Testis (tissue), 2 donors: ENCODE measurements at regions not wholly inside any gene's neighbourhood (a gene's known extent, or its start where the extent isn't known, plus 50 kb on each side); places are given as distances from the start of the nearest gene placed in this dataset.
"Not testable (repeated sequence)": the region's sequence is repeated elsewhere in the genome, so short reads cannot be mapped to it uniquely, and the experiment has no call there.

Experiments used
- DNase-seq: peaks from one replicate; pipeline ENCODE4 v3.0.0-alpha.2; 2019
- H3K27ac ChIP-seq, 2 donors: fragments of 200-600 bp; sonication (generic); one replicate each; pipeline ENCODE4 v1.5.1; 2019
- H3K27me3 ChIP-seq: fragments of 200-600 bp; sonication (generic); one replicate; pipeline ENCODE4 v1.5.1; 2019
- H3K36me3 ChIP-seq: fragments of 200-600 bp; sonication (generic); one replicate; pipeline ENCODE4 v1.5.1; 2017; ENCODE audit warnings: low read depth; ENCODE audit errors: missing control alignments
- H3K4me1 ChIP-seq: fragments of 200-600 bp; sonication (generic); one replicate; pipeline ENCODE4 v1.5.1; 2019
- H3K4me3 ChIP-seq, 2 donors: fragments of 200-600 bp; sonication (generic); one replicate each; pipeline ENCODE4 v1.5.1; 2017 to 2019
- H3K9me3 ChIP-seq: fragments of 200-600 bp; sonication (generic); one replicate; pipeline ENCODE4 v1.5.1; 2017
- POLR2A ChIP-seq: fragments of 450-650 bp; IDR thresholded peaks from one replicate; pipeline ENCODE4 v1.6.1; 2017; ENCODE audit warnings: antibody characterized with exemption, mild to moderate bottlenecking, moderate library complexity
- WGBS, 2 donors: methylation state at CpG; one replicate each; pipeline ENCODE4 v1.1.5; 2018; 5-methylcytosine and 5-hydroxymethylcytosine counted together
- intact Hi-C: fragments of 100-400 bp; cut with DNase I; formaldehyde crosslinking; loops from one replicate; pipeline ENCODE4 v1.15.1; 2023; ENCODE audit warnings: low total_unique reads
- TF ChIP-seq, protein P1 (sequence below), 3 experiments: fragments of 450-650 bp in 2 of 3; fragments of 200-600 bp in 1 of 3; sonication (generic) in 1 of 3; IDR thresholded peaks; one replicate each; pipeline ENCODE4 v1.5.1; 2016 to 2019; ENCODE audit warnings: antibody characterized with exemption in 3 of 3, mild to moderate bottlenecking in 2 of 3, moderate library complexity in 1 of 3

DNA sequence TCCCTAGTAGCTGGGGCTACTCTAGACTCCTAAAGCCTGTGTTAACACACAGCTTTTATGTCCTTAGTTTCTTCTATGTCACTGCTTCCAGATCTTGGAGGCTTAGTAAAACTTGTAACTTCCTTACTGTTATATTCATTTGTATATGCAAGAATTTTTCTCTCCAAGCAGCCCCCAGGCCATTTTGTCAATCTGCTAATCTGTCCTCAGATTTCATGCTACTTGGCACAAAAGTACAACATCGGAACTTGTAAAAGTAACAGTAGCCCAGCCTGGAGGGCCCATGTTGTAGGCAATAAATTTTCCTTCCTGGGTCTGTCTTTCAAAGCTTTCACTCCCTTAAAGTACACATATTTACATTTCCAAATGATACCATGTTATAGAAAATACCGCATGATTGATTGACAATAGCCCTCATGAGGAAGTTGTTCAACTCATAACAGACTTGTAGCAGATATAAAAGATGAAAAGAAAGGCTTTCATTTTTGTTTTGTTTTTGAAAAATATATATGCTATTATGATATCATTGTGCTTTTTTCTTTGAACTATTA is 324.2 kb downstream of the NEK10 start:
- no peaks in the 10 kb centered on the region for H3K36me3 ChIP-seq
- WGBS, 2 donors: 82 to 85% methylated on average over 2 of the region's 2 CpGs
- H3K9me3 ChIP-seq: no peaks in the 10 kb centered on the region
- no peak overlapping the region for H3K27ac ChIP-seq
- DNase-seq: no peak
- no peak overlapping the region for H3K4me3 ChIP-seq
- no peaks in the 10 kb centered on the region for H3K27me3 ChIP-seq
- no peak for TF ChIP-seq POLR2A
- TF ChIP-seq, protein P1, sequence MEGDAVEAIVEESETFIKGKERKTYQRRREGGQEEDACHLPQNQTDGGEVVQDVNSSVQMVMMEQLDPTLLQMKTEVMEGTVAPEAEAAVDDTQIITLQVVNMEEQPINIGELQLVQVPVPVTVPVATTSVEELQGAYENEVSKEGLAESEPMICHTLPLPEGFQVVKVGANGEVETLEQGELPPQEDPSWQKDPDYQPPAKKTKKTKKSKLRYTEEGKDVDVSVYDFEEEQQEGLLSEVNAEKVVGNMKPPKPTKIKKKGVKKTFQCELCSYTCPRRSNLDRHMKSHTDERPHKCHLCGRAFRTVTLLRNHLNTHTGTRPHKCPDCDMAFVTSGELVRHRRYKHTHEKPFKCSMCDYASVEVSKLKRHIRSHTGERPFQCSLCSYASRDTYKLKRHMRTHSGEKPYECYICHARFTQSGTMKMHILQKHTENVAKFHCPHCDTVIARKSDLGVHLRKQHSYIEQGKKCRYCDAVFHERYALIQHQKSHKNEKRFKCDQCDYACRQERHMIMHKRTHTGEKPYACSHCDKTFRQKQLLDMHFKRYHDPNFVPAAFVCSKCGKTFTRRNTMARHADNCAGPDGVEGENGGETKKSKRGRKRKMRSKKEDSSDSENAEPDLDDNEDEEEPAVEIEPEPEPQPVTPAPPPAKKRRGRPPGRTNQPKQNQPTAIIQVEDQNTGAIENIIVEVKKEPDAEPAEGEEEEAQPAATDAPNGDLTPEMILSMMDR (IDR thresholded peaks at IDR 0.05): no peak
- H3K4me1 ChIP-seq: no peaks in the 10 kb centered on the region
- intact Hi-C loops: no loop called here

DNA sequence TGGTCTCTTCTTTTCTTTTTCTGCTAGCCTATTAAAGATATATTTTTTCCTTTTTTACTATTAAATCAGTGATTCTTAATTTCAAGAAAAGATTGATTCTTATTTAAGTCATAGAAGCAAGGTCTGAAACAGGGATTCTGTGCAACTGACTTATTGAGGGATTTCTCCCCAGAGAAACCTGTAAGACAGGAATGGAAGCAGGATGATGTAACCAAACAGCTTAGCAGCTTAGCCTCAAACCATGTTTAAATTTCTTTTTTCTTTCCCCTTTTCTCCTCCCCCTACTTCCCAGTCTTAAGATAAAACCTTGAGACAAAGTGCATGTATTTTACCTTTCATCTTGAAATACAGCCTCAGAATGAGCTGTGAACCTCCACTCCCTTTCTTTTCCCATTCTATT is 322.8 kb downstream of the NEK10 start:
- H3K4me3 ChIP-seq: no peak overlapping the region
- intact Hi-C loops: no loop called here
- no peaks in the 10 kb centered on the region for H3K9me3 ChIP-seq
- no peak overlapping the region for H3K27ac ChIP-seq
- no peaks in the 10 kb centered on the region for H3K36me3 ChIP-seq
- TF ChIP-seq POLR2A: no peak
- TF ChIP-seq, protein P1 (IDR thresholded peaks at IDR 0.05): no peak
- no peak for DNase-seq
- H3K4me1 ChIP-seq: no peaks in the 10 kb centered on the region
- no peaks in the 10 kb centered on the region for H3K27me3 ChIP-seq

DNA sequence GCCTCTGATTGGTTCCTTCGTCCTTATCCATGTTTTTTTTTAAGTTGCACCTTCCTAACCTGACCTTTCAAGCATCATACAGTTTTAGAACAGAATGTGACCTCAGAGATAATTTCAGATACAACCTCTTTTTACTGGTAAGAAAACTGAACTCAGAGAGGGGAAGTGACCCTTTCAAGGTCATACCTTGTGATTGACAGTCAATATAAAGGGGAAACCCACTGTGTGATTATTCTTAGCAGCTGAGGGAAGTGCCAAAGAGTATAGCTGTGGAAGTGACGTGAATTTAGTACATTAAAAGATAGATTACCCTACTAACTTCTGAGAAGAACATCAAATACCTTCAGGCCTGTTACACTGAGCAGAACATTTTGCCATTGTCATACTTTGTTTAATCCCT is 319.4 kb downstream of the NEK10 start:
- no peaks in the 10 kb centered on the region for H3K4me1 ChIP-seq
- no peaks in the 10 kb centered on the region for H3K9me3 ChIP-seq
- H3K4me3 ChIP-seq: no peak overlapping the region
- H3K27me3 ChIP-seq: no peaks in the 10 kb centered on the region
- no peak for DNase-seq
- WGBS, 2 donors: 53 to 86% methylated on average over 2 of the region's 2 CpGs
- H3K36me3 ChIP-seq: no peaks in the 10 kb centered on the region
- intact Hi-C loops: no loop called here
- TF ChIP-seq, protein P1 (IDR thresholded peaks at IDR 0.05): no peak
- no peak for TF ChIP-seq POLR2A
- no peak overlapping the region for H3K27ac ChIP-seq

DNA sequence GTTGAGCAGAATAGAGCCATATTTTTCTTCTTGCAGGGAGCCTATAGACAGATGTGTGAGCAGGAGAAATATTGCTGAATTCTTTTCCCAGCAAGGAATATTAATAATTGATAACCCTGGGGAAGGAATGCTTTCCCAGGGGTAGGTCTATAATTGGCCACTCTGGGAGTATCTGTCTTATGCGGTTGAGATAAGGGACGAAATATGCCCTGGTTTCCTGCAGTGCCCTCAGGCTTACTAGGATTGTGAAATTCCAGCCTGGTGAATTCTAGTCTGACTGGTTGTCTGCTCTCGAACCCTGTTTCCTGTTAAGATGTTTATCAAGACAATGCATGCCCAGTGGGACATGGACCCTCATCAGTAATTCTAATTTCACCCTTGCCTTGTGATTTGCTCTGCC is 317.7 kb downstream of the NEK10 start:
- H3K4me3 ChIP-seq, H3K27me3 ChIP-seq, H3K4me1 ChIP-seq, H3K36me3 ChIP-seq, H3K27ac ChIP-seq, intact Hi-C loops, DNase-seq, H3K9me3 ChIP-seq: not testable (repeated sequence)
- 83 to 88% methylated on average over 3 of the region's 3 CpGs for WGBS, 2 donors

DNA sequence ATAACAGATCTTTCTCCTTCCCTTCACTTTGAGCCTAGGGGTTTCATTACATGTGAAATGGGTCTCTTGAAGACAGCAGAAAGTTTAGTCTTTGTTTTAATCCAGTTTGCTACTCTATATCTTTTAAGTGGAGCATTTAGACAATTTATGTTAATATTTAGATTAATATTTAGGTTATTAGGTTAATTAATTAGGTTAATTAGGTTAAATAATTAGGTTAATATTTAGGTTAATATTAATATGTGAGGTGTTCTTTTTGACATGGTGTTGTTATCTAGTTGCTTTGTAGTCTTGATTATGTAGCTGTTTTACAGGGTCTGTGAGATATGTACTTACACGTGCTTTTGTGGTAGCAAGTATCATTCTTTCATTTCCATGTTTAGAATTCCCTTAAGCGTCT is 312.9 kb downstream of the NEK10 start:
- Histone ChIP-seq H3K9me3 (no peaks in the 10 kb centered on the region), H3K27me3 (no peaks in the 10 kb centered on the region), H3K4me1 (no peaks in the 10 kb centered on the region), H3K4me3 (no peak overlapping the region), H3K36me3 (no peaks in the 10 kb centered on the region), H3K27ac (no peak overlapping the region)
- 86 to 90% methylated on average over 2 of the region's 2 CpGs for whole genome bisulfite sequencing, 2 donors
- TF ChIP-seq, protein P1 (IDR thresholded peaks at IDR 0.05): no peak
- TF ChIP-seq POLR2A: no peak
- no peak for DNase-seq
- intact Hi-C loops: no loop called here
